ENCODE measurements at regions not wholly inside any gene's neighbourhood (a gene's known extent, or its start where the extent isn't known, plus 50 kb on each side); places are given as distances from the start of the nearest gene placed in this dataset.

- H3K27ac ChIP-seq (ENCODE audit: low read depth): no peak overlapping the region
- WGBS: 78% methylated on average over 15 of the region's 15 CpGs
- H3K4me3 ChIP-seq (ENCODE audit: low read depth, low read length): no peak overlapping the region
- H3K4me1 ChIP-seq (ENCODE audit: insufficient read depth): no peaks in the 10 kb centered on the region
- H3K36me3 ChIP-seq (ENCODE audit: insufficient read depth): no peaks in the 10 kb centered on the region
- DNase-seq (ENCODE audit: extremely low spot score): no peak
These were observed 477.4 kb downstream of the ARHGEF28 start for GRCh38 chr5:74103131-74104023.

GRCh38 chr5:74100268-74100665 lies 474.3 kb downstream of the ARHGEF28 start:
- 97% methylated on average over 1 of the region's 1 CpG for WGBS

GRCh38 chr5:74099538-74100267 lies 473.7 kb downstream of the ARHGEF28 start:
- H3K27ac ChIP-seq (ENCODE audit: low read depth): no peak overlapping the region
- H3K36me3 ChIP-seq (ENCODE audit: insufficient read depth): no peaks in the 10 kb centered on the region
- H3K4me1 ChIP-seq (ENCODE audit: insufficient read depth): no peaks in the 10 kb centered on the region
- no peak overlapping the region for H3K4me3 ChIP-seq (ENCODE audit: low read depth, low read length)
- no peak for DNase-seq (ENCODE audit: extremely low spot score)
- 76% methylated on average over 3 of the region's 3 CpGs for WGBS

More at GRCh38 chr5:74100268-74100665, 474.3 kb downstream of the ARHGEF28 start:
- Histone ChIP-seq H3K27ac (ENCODE audit: low read depth) (no peak overlapping the region), H3K4me3 (ENCODE audit: low read depth, low read length) (no peak overlapping the region), H3K36me3 (ENCODE audit: insufficient read depth) (no peaks in the 10 kb centered on the region), H3K4me1 (ENCODE audit: insufficient read depth) (no peaks in the 10 kb centered on the region)
- no peak for DNase-seq (ENCODE audit: extremely low spot score)

- DNase-seq (ENCODE audit: extremely low spot score): peak; percentile 51
- H3K4me1 ChIP-seq (ENCODE audit: insufficient read depth): no peaks in the 10 kb centered on the region
- H3K27ac ChIP-seq (ENCODE audit: low read depth): no peak overlapping the region
- no peaks in the 10 kb centered on the region for H3K36me3 ChIP-seq (ENCODE audit: insufficient read depth)
- H3K4me3 ChIP-seq (ENCODE audit: low read depth, low read length): no peak overlapping the region
These were observed 472.9 kb downstream of the ARHGEF28 start for GRCh38 chr5:74098941-74099340.

- H3K4me1 ChIP-seq (ENCODE audit: insufficient read depth): no peaks in the 10 kb centered on the region
These were observed 472.5 kb downstream of the ARHGEF28 start for GRCh38 chr5:74098456-74098855.

GRCh38 chr5:74096325-74096724 lies 470.3 kb downstream of the ARHGEF28 start:
- H3K27ac ChIP-seq (ENCODE audit: low read depth): no peak overlapping the region
- DNase-seq (ENCODE audit: extremely low spot score): no peak
- H3K4me3 ChIP-seq (ENCODE audit: low read depth, low read length): no peak overlapping the region
- H3K36me3 ChIP-seq (ENCODE audit: insufficient read depth): no peaks in the 10 kb centered on the region
- H3K4me1 ChIP-seq (ENCODE audit: insufficient read depth): no peaks in the 10 kb centered on the region

More at GRCh38 chr5:74098456-74098855, 472.5 kb downstream of the ARHGEF28 start:
- Histone ChIP-seq H3K27ac (ENCODE audit: low read depth) (peak overlapping the region; percentile 34), H3K4me3 (ENCODE audit: low read depth, low read length) (no peak overlapping the region), H3K36me3 (ENCODE audit: insufficient read depth) (no peaks in the 10 kb centered on the region)
- no peak for DNase-seq (ENCODE audit: extremely low spot score)

GRCh38 chr5:74095871-74096270 lies 469.9 kb downstream of the ARHGEF28 start:
- Histone ChIP-seq H3K4me1 (ENCODE audit: insufficient read depth) (no peaks in the 10 kb centered on the region), H3K4me3 (ENCODE audit: low read depth, low read length) (no peak overlapping the region), H3K27ac (ENCODE audit: low read depth) (no peak overlapping the region), H3K36me3 (ENCODE audit: insufficient read depth) (no peaks in the 10 kb centered on the region)
- WGBS: 71% methylated on average over 5 of the region's 5 CpGs
- no peak for DNase-seq (ENCODE audit: extremely low spot score)

GRCh38 chr5:74094782-74095108 lies 468.7 kb downstream of the ARHGEF28 start:
- WGBS: 94% methylated on average over 4 of the region's 4 CpGs
- no peaks in the 10 kb centered on the region for H3K36me3 ChIP-seq (ENCODE audit: insufficient read depth)
- H3K27ac ChIP-seq (ENCODE audit: low read depth): no peak overlapping the region
- H3K4me3 ChIP-seq (ENCODE audit: low read depth, low read length): no peak overlapping the region
- no peaks in the 10 kb centered on the region for H3K4me1 ChIP-seq (ENCODE audit: insufficient read depth)
- no peak for DNase-seq (ENCODE audit: extremely low spot score)

- no peaks in the 10 kb centered on the region for H3K4me1 ChIP-seq (ENCODE audit: insufficient read depth)
- no peak overlapping the region for H3K27ac ChIP-seq (ENCODE audit: low read depth)
- no peak for DNase-seq (ENCODE audit: extremely low spot score)
- H3K4me3 ChIP-seq (ENCODE audit: low read depth, low read length): no peak overlapping the region
- 80% methylated on average over 5 of the region's 5 CpGs for WGBS
- H3K36me3 ChIP-seq (ENCODE audit: insufficient read depth): no peaks in the 10 kb centered on the region
These were observed 468.2 kb downstream of the ARHGEF28 start for GRCh38 chr5:74094096-74094781.

GRCh38 chr5:74093561-74093960 lies 467.6 kb downstream of the ARHGEF28 start:
- Histone ChIP-seq H3K36me3 (ENCODE audit: insufficient read depth) (no peaks in the 10 kb centered on the region), H3K27ac (ENCODE audit: low read depth) (no peak overlapping the region), H3K4me3 (ENCODE audit: low read depth, low read length) (no peak overlapping the region), H3K4me1 (ENCODE audit: insufficient read depth) (no peaks in the 10 kb centered on the region)
- DNase-seq (ENCODE audit: extremely low spot score): no peak
- WGBS: 43% methylated on average over 2 of the region's 2 CpGs

- H3K36me3 ChIP-seq (ENCODE audit: insufficient read depth): no peaks in the 10 kb centered on the region
- H3K27ac ChIP-seq (ENCODE audit: low read depth): no peak overlapping the region
- DNase-seq (ENCODE audit: extremely low spot score): no peak
- WGBS: 97% methylated on average over 2 of the region's 2 CpGs
- H3K4me1 ChIP-seq (ENCODE audit: insufficient read depth): no peaks in the 10 kb centered on the region
- H3K4me3 ChIP-seq (ENCODE audit: low read depth, low read length): no peak overlapping the region
These were observed 466.8 kb downstream of the ARHGEF28 start for GRCh38 chr5:74092766-74093165.

- Histone ChIP-seq H3K4me3 (ENCODE audit: low read depth, low read length) (no peak overlapping the region), H3K36me3 (ENCODE audit: insufficient read depth) (no peaks in the 10 kb centered on the region), H3K27ac (ENCODE audit: low read depth) (no peak overlapping the region), H3K4me1 (ENCODE audit: insufficient read depth) (no peaks in the 10 kb centered on the region)
- no peak for DNase-seq (ENCODE audit: extremely low spot score)
- 96% methylated on average over 2 of the region's 2 CpGs for WGBS
These were observed 459.8 kb downstream of the ARHGEF28 start for GRCh38 chr5:74085782-74086181.

- no peak for DNase-seq (ENCODE audit: extremely low spot score)
- H3K27ac ChIP-seq (ENCODE audit: low read depth): no peak overlapping the region
- WGBS: 41% methylated on average over 4 of the region's 4 CpGs
- no peak overlapping the region for H3K4me3 ChIP-seq (ENCODE audit: low read depth, low read length)
- no peaks in the 10 kb centered on the region for H3K4me1 ChIP-seq (ENCODE audit: insufficient read depth)
- H3K36me3 ChIP-seq (ENCODE audit: insufficient read depth): no peaks in the 10 kb centered on the region
These were observed 459.2 kb downstream of the ARHGEF28 start for GRCh38 chr5:74085186-74085585.
